SK-N-SH treated with all-trans-retinoic acid at 6 μM for 48 hours (cell line): ENCODE measurements at regions not wholly inside any gene's neighbourhood (a gene's known extent, or its start where the extent isn't known, plus 50 kb on each side); places are given as distances from the start of the nearest gene placed in this dataset.

Experiments
- BACH2 ChIP-seq: fragments of 250-450 bp; sonication (Bioruptor Pico); IDR thresholded peaks from 2 replicates; pipeline ENCODE4 v1.9.0; 2021; ENCODE audit warnings: mild to moderate bottlenecking, borderline replicate concordance
- SNAI2 ChIP-seq: fragments of 250-450 bp; sonication (Bioruptor Pico); IDR thresholded peaks from 2 replicates; pipeline ENCODE4 v1.5.0; 2020; ENCODE audit warnings: mild to moderate bottlenecking, moderate library complexity

DNA sequence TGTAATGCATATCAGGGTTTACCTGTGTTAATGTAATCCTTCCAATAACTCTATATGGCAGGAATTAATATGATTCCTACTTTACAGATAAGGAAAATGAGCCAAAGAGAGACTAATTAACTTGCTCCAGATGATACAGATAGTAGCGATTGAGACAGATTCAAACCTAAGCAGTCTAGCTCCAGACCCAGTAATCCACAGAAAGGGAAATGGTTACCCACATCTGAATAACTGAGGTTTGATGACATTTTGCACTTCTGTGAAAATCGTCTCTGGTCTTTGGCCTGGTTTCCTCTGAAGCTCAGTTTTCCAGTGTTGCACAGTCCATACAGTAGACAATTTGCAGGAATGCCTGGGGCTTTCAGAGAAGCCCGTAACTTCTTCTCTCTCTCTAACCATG is 177.1 kb upstream of the UMPS start:
- TF ChIP-seq SNAI2 (CRISPR knock-in tag) (no peak), BACH2 (CRISPR knock-in tag) (no peak)
